GM12875 (cell line): ENCODE measurements at regions not wholly inside any gene's neighbourhood (a gene's known extent, or its start where the extent isn't known, plus 50 kb on each side); places are given as distances from the start of the nearest gene placed in this dataset.

Source experiments
- H3K4me3 ChIP-seq: one replicate; pipeline ENCODE4 v1.5.1; 2011; ENCODE audit warnings: low read depth, low read length, control low read depth
- CTCF ChIP-seq: IDR thresholded peaks from 2 replicates; pipeline ENCODE4 v1.5.1; 2011; ENCODE audit warnings: low read depth, mild to moderate bottlenecking, control low read depth, inconsistent platforms, low read length, moderate library complexity, borderline replicate concordance; ENCODE audit not compliant: insufficient read depth

DNA sequence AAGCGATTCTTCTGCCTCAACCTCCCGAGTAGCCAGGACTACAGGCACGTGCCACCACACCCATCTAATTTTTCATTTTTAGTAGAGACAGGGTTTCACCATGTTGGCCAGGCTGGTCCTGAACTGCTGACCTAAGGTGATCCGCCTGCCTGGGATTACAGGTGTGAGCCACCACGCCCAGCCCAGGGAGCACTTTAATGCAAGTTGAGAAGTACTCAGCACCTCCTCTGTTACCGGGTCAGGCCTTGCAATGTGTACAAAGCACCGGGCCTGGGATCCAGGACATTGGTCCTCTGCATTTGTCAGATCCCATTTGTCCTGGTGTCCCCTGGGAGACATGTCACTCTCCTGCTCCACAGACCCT is 143.6 kb downstream of the TOMM20 start:
- no peak overlapping the region for H3K4me3 ChIP-seq
- no peak for TF ChIP-seq CTCF

DNA sequence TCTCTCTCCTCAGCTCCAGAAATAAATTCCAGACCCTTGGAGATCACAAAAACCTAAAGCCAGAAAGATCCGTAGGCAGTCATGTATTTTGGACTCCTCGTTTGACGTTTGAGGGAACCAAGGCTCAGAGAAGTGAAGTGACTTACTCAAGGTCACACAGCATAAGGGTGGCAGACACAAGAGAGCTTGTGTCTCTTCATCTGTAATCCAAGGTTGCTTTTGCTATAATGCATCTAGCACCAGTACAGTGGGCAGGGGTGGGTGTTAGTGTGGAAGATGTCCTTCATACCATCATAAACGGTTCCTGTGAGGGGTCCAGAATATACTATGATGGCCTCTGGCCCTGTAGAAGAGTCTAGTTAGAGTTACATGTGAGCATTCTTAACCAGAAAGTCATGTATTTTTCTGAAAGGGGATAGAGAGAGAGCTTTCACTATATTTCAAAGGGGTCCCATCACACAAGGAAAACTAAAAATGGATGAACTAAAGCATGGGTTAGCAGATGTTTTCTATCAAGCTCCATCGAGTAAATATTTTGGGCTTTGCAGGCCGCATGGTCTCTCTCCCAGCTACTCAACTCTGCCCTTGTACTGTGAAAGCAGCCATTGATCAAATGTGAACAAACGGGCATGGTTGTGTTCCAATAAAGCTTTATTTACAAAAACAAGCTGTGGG is 144.9 kb downstream of the TOMM20 start:
- TF ChIP-seq CTCF, result no peak
- H3K4me3 ChIP-seq, result no peak overlapping the region

DNA sequence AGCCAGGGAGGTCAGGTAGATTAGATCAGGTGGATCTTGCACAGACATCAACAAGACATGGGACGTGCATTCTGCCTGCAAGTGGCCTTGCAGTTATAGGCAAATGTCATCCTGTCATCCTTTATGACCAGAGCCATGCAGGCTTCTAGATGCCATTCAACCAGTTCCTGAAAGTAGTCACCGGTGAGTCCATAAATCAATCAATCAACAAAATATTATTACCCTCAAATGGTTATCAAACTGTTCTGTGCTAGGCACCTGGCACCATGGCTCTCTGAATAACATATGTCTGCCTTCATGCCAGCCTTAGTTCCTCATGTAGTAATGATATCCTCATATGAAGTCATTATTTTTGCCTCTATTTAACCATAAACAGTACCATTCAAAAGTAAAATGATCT is 146.9 kb downstream of the TOMM20 start:
- no peak overlapping the region for H3K4me3 ChIP-seq
- TF ChIP-seq CTCF, result no peak

- peak overlapping the region; percentile 26 for H3K4me3 ChIP-seq
Observed at GRCh38 chr1:234980645-234981396, 147.8 kb downstream of the TOMM20 start.

GRCh38 chr1:234980291-234980644 is 148.4 kb downstream of the TOMM20 start:
- peak overlapping the region; percentile 26 for H3K4me3 ChIP-seq
- TF ChIP-seq CTCF, result no peak

More at GRCh38 chr1:234980645-234981396, 147.8 kb downstream of the TOMM20 start:
- TF ChIP-seq CTCF, result no peak

DNA sequence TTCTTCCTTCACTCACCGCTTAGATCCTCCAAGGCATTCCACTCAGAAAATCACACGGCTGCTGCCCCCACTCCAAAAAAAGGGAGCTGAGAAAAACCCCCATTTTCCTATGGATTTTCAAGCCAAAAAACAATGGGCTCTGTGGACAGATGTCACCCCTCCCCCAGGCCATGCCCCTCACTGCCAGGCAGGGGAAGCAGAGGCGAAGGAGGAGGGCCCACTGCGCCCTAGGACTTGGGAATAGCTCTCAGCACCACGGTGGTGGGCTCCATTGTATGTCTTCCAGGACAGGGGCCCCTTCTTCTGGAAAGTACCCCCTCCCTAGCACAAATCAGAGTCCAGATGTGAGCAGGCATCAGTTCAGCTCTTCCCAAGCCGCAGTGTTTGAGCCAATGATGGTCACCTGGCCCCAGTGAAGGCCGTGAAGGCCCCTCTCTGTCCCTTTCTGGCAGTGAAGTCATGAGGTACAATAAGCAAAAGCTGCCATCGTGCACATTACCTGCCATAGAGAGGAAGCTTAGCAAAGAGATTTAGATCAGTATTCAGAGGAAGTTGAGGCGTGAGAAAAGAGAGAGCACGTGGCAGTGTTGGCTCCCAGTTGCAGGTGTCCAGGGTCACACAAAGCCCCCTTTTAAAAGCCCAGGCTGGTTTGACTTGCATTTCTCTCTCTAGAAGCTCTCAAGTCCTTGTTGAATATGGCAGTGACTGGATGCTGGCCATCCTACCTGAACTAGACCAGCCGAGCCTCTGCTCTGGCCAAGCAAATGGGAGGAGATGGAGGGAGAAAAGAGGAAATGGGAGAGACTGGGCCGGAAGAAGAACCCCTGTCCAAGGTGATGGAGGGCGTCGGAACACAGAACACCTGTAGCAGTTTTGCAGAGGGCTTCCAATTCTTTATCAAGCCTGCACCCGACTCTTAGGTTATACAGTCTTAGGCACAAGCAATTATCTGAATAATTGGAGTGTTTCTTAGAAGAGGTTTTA is 149.0 kb downstream of the TOMM20 start:
- peak overlapping the region; percentile 26 for H3K4me3 ChIP-seq
- no peak for TF ChIP-seq CTCF
